A549 (cell line): ENCODE measurements at regions not wholly inside any gene's neighbourhood (a gene's known extent, or its start where the extent isn't known, plus 50 kb on each side); places are given as distances from the start of the nearest gene placed in this dataset.

Experiments used
- EHMT2 ChIP-seq: fragments of 200-600 bp; sonication (generic); IDR thresholded peaks from 2 replicates; pipeline ENCODE4 v1.6.1; 2016; ENCODE audit warnings: antibody characterized with exemption, low read depth, mild to moderate bottlenecking, moderate library complexity
- RAD21 ChIP-seq, 2 experiments: fragments of >200 bp in 1 of 2; sonication (Bioruptor Twin) in 1 of 2; formaldehyde crosslinking in 1 of 2; IDR thresholded peaks in 1 of 2; conservative IDR thresholded peaks in 1 of 2; 2 replicates in 1 of 2; 3 replicates in 1 of 2; pipeline ENCODE4 v1.6.1; 2012 to 2018; ENCODE audit warnings: inconsistent platforms in 1 of 2
- TF ChIP-seq, protein P1 (sequence below): fragments of >200 bp; sonication (Bioruptor Twin); formaldehyde crosslinking; IDR thresholded peaks from 3 replicates; pipeline ENCODE4 v1.5.1; 2016
- TF ChIP-seq, protein P2 (sequence below): fragments of 450-650 bp; IDR thresholded peaks from 2 replicates; pipeline ENCODE4 v1.6.1; 2014; ENCODE audit warnings: antibody characterized with exemption
- TF ChIP-seq, protein P3 (sequence below): fragments of >200 bp; sonication (Bioruptor Twin); formaldehyde crosslinking; IDR thresholded peaks from 3 replicates; pipeline ENCODE4 v1.6.1; 2016
- TF ChIP-seq, protein P4 (sequence below): fragments of 250-450 bp; sonication (Bioruptor Pico); IDR thresholded peaks from 2 replicates; pipeline ENCODE4 v1.5.0; 2020; ENCODE audit warnings: low read depth, mild to moderate bottlenecking, moderate library complexity
- TF ChIP-seq, protein P5 (sequence below): fragments of 200-600 bp; sonication (generic); IDR thresholded peaks from 2 replicates; pipeline ENCODE4 v1.6.1; 2016; ENCODE audit warnings: antibody characterized with exemption, mild to moderate bottlenecking, moderate library complexity

DNA sequence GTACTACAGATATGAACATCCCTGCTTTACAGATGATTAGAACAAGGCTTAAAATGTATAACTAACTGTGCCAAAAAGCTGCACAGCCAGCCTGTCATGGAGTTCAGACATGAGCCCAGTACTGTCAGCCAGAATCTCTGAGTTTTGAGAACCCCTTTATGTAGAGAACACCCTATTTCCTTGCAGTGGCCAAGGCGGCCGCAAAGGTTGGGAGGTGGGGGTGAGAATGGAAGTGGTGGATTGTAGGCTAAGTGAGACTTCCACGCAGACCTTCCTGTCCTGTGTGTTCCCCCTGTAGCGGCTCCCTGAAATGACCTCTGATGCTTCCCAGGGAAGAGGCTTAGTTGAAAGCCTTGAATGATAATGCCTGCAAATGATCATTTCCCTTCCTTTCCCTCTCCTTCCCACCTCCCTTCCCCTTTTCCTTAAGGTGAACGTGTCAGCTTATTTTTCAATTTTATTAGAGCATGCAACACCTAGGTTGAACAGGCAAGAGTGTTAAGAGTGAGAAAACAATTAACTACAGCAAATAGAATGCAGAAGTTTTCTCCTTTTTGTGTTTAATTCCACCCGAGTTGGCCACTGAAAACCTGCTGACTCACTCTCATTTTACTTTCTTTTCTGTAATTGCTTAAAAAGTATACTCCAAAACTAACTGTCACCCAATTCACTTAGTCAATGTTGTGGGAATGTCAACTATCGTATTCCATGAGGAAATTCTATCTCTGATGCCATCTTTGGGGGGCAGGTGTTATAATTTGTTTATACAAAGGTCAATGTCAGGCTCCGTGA is 167.0 kb upstream of the EDNRB start:
- TF ChIP-seq, protein P1, sequence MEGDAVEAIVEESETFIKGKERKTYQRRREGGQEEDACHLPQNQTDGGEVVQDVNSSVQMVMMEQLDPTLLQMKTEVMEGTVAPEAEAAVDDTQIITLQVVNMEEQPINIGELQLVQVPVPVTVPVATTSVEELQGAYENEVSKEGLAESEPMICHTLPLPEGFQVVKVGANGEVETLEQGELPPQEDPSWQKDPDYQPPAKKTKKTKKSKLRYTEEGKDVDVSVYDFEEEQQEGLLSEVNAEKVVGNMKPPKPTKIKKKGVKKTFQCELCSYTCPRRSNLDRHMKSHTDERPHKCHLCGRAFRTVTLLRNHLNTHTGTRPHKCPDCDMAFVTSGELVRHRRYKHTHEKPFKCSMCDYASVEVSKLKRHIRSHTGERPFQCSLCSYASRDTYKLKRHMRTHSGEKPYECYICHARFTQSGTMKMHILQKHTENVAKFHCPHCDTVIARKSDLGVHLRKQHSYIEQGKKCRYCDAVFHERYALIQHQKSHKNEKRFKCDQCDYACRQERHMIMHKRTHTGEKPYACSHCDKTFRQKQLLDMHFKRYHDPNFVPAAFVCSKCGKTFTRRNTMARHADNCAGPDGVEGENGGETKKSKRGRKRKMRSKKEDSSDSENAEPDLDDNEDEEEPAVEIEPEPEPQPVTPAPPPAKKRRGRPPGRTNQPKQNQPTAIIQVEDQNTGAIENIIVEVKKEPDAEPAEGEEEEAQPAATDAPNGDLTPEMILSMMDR, result no peak
- TF ChIP-seq, protein P2, sequence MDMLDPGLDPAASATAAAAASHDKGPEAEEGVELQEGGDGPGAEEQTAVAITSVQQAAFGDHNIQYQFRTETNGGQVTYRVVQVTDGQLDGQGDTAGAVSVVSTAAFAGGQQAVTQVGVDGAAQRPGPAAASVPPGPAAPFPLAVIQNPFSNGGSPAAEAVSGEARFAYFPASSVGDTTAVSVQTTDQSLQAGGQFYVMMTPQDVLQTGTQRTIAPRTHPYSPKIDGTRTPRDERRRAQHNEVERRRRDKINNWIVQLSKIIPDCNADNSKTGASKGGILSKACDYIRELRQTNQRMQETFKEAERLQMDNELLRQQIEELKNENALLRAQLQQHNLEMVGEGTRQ, result no peak
- TF ChIP-seq, protein P3, sequence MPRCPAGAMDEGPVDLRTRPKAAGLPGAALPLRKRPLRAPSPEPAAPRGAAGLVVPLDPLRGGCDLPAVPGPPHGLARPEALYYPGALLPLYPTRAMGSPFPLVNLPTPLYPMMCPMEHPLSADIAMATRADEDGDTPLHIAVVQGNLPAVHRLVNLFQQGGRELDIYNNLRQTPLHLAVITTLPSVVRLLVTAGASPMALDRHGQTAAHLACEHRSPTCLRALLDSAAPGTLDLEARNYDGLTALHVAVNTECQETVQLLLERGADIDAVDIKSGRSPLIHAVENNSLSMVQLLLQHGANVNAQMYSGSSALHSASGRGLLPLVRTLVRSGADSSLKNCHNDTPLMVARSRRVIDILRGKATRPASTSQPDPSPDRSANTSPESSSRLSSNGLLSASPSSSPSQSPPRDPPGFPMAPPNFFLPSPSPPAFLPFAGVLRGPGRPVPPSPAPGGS, result no peak
- TF ChIP-seq, protein P4, sequence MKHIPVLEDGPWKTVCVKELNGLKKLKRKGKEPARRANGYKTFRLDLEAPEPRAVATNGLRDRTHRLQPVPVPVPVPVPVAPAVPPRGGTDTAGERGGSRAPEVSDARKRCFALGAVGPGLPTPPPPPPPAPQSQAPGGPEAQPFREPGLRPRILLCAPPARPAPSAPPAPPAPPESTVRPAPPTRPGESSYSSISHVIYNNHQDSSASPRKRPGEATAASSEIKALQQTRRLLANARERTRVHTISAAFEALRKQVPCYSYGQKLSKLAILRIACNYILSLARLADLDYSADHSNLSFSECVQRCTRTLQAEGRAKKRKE (CRISPR knock-in tag), result no peak
- TF ChIP-seq, protein P5, sequence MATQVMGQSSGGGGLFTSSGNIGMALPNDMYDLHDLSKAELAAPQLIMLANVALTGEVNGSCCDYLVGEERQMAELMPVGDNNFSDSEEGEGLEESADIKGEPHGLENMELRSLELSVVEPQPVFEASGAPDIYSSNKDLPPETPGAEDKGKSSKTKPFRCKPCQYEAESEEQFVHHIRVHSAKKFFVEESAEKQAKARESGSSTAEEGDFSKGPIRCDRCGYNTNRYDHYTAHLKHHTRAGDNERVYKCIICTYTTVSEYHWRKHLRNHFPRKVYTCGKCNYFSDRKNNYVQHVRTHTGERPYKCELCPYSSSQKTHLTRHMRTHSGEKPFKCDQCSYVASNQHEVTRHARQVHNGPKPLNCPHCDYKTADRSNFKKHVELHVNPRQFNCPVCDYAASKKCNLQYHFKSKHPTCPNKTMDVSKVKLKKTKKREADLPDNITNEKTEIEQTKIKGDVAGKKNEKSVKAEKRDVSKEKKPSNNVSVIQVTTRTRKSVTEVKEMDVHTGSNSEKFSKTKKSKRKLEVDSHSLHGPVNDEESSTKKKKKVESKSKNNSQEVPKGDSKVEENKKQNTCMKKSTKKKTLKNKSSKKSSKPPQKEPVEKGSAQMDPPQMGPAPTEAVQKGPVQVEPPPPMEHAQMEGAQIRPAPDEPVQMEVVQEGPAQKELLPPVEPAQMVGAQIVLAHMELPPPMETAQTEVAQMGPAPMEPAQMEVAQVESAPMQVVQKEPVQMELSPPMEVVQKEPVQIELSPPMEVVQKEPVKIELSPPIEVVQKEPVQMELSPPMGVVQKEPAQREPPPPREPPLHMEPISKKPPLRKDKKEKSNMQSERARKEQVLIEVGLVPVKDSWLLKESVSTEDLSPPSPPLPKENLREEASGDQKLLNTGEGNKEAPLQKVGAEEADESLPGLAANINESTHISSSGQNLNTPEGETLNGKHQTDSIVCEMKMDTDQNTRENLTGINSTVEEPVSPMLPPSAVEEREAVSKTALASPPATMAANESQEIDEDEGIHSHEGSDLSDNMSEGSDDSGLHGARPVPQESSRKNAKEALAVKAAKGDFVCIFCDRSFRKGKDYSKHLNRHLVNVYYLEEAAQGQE, result no peak
- TF ChIP-seq EHMT2 (no peak), RAD21 (conservative IDR thresholded peaks at IDR 0.05 in 1 of 2, IDR thresholded peaks at IDR 0.05 in 1 of 2) (no peak)
